ENCODE measurements at regions not wholly inside any gene's neighbourhood (a gene's known extent, or its start where the extent isn't known, plus 50 kb on each side); places are given as distances from the start of the nearest gene placed in this dataset.

- Histone ChIP-seq H3K9me3 (ENCODE audit: insufficient read depth in 2 of 2, low read depth in 1 of 2, low read length in 1 of 2) (no peaks in the 10 kb centered on the region), H2BK15ac (ENCODE audit: low read length) (no peak overlapping the region), H3K79me2 (ENCODE audit: control insufficient read depth in 1 of 2, insufficient read depth in 2 of 2, low read length in 2 of 2) (no peaks in the 10 kb centered on the region), H3K27me3 (replicated peaks in 1 of 4; ENCODE audit: control insufficient read depth in 3 of 4, extremely low read depth in 1 of 4, insufficient read depth in 3 of 4, low read length in 3 of 4) (no peaks in the 10 kb centered on the region), H3K4me1 (replicated peaks in 1 of 4; ENCODE audit: control insufficient read depth in 3 of 4, insufficient read depth in 4 of 4, low read length in 3 of 4) (peaks cover 7 to 22% (median 16%) of the 10 kb centered on the region in 4 experiments), H2AK5ac (ENCODE audit: low read depth, low read length) (no peak overlapping the region), H2BK120ac (replicated peaks; ENCODE audit: low read depth, low read length) (no peak overlapping the region), H2AFZ (ENCODE audit: low read length) (no peak overlapping the region), H3K79me1 (ENCODE audit: low read depth, low read length) (no peaks in the 10 kb centered on the region), H3K27ac (ENCODE audit: low read depth, low read length) (no peak overlapping the region), H4K8ac (ENCODE audit: extremely low read depth, insufficient read depth, low read length) (no peak overlapping the region), H3K23me2 (ENCODE audit: low read depth, low read length) (peaks cover 7% of the 10 kb centered on the region), H3K9ac (replicated peaks in 1 of 4; ENCODE audit: extremely low read depth in 1 of 4, low read depth in 3 of 4, low read length in 3 of 4) (no peak overlapping the region), H3K18ac (ENCODE audit: extremely low read depth, low read length) (no peak overlapping the region), H3K56ac (replicated peaks; ENCODE audit: insufficient read length, low read depth, low read length) (no peak overlapping the region), H3K4ac (replicated peaks; ENCODE audit: insufficient read length, low read depth, low read length) (no peak overlapping the region), H3K14ac (ENCODE audit: insufficient read length) (no peak overlapping the region), H3K4me2 (ENCODE audit: insufficient read depth in 1 of 2, low read depth in 2 of 2, low read length in 2 of 2) (no peak overlapping the region; a peak in 1 of 4 replicates), H2BK5ac (ENCODE audit: low read depth, low read length) (no peak overlapping the region), H4K5ac (ENCODE audit: insufficient read length, low read depth, low read length) (no peak overlapping the region), H3K36me3 (ENCODE audit: control insufficient read depth in 2 of 4, insufficient read depth in 4 of 4, low read length in 3 of 4) (no peaks in the 10 kb centered on the region), H4K91ac (replicated peaks; ENCODE audit: insufficient read length, low read length) (no peak overlapping the region), H3K23ac (ENCODE audit: insufficient read length) (no peak overlapping the region), H3K4me3 (ENCODE audit: extremely low read depth in 1 of 4, insufficient read depth in 2 of 4, low read depth in 3 of 4, low read length in 4 of 4) (no peak overlapping the region), H2BK20ac (ENCODE audit: low read length) (no peak overlapping the region), H4K20me1 (replicated peaks in 1 of 2; ENCODE audit: control insufficient read depth in 1 of 2, insufficient read depth in 2 of 2, low read length in 2 of 2) (no peaks in the 10 kb centered on the region), H2BK12ac (ENCODE audit: low read depth, low read length) (no peak overlapping the region)
- WGBS, 2 experiments (ENCODE audit: extremely low coverage in 1 of 2, insufficient coverage in 1 of 2, insufficient read length in 1 of 2, insufficient replicate concordance in 2 of 2, low coverage in 1 of 2, low lambda C conversion rate in 2 of 2, missing lambda C conversion rate in 1 of 2): 90% methylated on average over 7 of the region's 7 CpGs; no CpG with 5 or more reads in 1 of the 2 experiments
- DNase-seq (ENCODE audit: low read depth in 1 of 2, low spot score in 2 of 2) (no peak), FAIRE-seq (no peak)
- ChIA-PET POLR2A (ENCODE audit: partially characterized antibody) (interaction anchor here (1.0 kb wide), 1 partner anchor 126 kb away, joined by 4 read pairs; no protein-coding TSS in a partner anchor), CTCF (ENCODE audit: partially characterized antibody) (interaction anchor here (0.6 to 6.4 kb wide), 9 partner anchors 9 to 276 kb away, joined by 3 to 56 read pairs (median 3); no protein-coding TSS in a partner anchor)
- TF ChIP-seq RFX5 (IDR thresholded peaks at IDR 0.05; ENCODE audit: borderline replicate concordance, low read depth, low read length) (no peak), POLR2A (IDR thresholded peaks at IDR 0.05; ENCODE audit: control extremely low read depth in 1 of 2, low read depth in 2 of 2, low read length in 2 of 2) (no peak), ZNF274 (IDR thresholded peaks at IDR 0.05; ENCODE audit: borderline replicate concordance, extremely low read depth, low read length) (no peak), KDM4A (IDR thresholded peaks at IDR 0.05; ENCODE audit: low read depth, low read length, severe bottlenecking) (no peak), NRF1 (IDR thresholded peaks at IDR 0.05; ENCODE audit: low read depth, low read length) (no peak), CTBP2 (IDR thresholded peaks at IDR 0.05; ENCODE audit: borderline replicate concordance, insufficient read depth, insufficient read length, low read length) (no peak)
- TF ChIP-seq, protein P1, sequence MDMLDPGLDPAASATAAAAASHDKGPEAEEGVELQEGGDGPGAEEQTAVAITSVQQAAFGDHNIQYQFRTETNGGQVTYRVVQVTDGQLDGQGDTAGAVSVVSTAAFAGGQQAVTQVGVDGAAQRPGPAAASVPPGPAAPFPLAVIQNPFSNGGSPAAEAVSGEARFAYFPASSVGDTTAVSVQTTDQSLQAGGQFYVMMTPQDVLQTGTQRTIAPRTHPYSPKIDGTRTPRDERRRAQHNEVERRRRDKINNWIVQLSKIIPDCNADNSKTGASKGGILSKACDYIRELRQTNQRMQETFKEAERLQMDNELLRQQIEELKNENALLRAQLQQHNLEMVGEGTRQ (IDR thresholded peaks at IDR 0.05; ENCODE audit: low read length): no peak
Measured at GRCh38 chr21:34200288-34200905, 127.0 kb downstream of the MRPS6 start.

All from H1 (cell line).